Uterus (tissue), 3 donors: ENCODE measurements at regions not wholly inside any gene's neighbourhood (a gene's known extent, or its start where the extent isn't known, plus 50 kb on each side); places are given as distances from the start of the nearest gene placed in this dataset.

Source experiments
- DNase-seq, 2 donors: peaks; one replicate each; pipeline ENCODE4 v3.0.0-alpha.2; 2019 to 2020
- H3K27ac ChIP-seq, 2 donors: fragments of 200-600 bp; sonication (generic); 1 replicate in 1 of 2; 2 replicates in 1 of 2; pipeline ENCODE4 v1.5.1; 2016 to 2018
- H3K27me3 ChIP-seq, 2 donors: fragments of 200-600 bp; sonication (generic); one replicate each; pipeline ENCODE4 v1.5.1; 2018 to 2019; ENCODE audit warnings: control low read depth in 1 of 2
- H3K36me3 ChIP-seq, 2 donors: fragments of 200-600 bp; sonication (generic); one replicate each; pipeline ENCODE4 v1.5.1; 2019; ENCODE audit warnings: control low read depth in 1 of 2
- H3K4me1 ChIP-seq, 2 donors: fragments of 200-600 bp; sonication (generic); one replicate each; pipeline ENCODE4 v1.5.1; 2018 to 2019; ENCODE audit warnings: control low read depth in 1 of 2
- H3K4me3 ChIP-seq, 2 donors: fragments of 200-600 bp; sonication (generic); 1 replicate in 1 of 2; 2 replicates in 1 of 2; pipeline ENCODE4 v1.5.1; 2018 to 2019; ENCODE audit warnings: mild to moderate bottlenecking in 1 of 2
- H3K9me3 ChIP-seq, 2 donors: fragments of 200-600 bp; sonication (generic); one replicate each; pipeline ENCODE4 v1.5.1; 2019; ENCODE audit warnings: control low read depth in 1 of 2
- CTCF ChIP-seq, 4 experiments: fragments of 200-600 bp in 2 of 4; fragments of 450-650 bp in 2 of 4; sonication (generic) in 2 of 4; IDR thresholded peaks; one replicate each; pipeline ENCODE4 v1.5.1; 2016 to 2019; ENCODE audit warnings: antibody characterized with exemption in 4 of 4, mild to moderate bottlenecking in 2 of 4, moderate library complexity in 1 of 4
- POLR2A ChIP-seq, 2 donors: fragments of 450-650 bp; IDR thresholded peaks; one replicate each; pipeline ENCODE4 v1.6.1; 2016; ENCODE audit warnings: antibody characterized with exemption in 2 of 2, mild to moderate bottlenecking in 1 of 2, moderate library complexity in 1 of 2
- intact Hi-C: fragments of 100-400 bp; cut with DNase I; formaldehyde crosslinking; loops from one replicate; pipeline ENCODE4 v1.15.1; 2023; ENCODE audit warnings: low total_unique reads
- donor health status: DM: yes; HTN: yes; CAD: no.

GRCh38 chr12:97637770-97638169 lies 175.2 kb downstream of the RMST start:
- no peaks in the 10 kb centered on the region for H3K27me3 ChIP-seq
- TF ChIP-seq CTCF (IDR thresholded peaks at IDR 0.05) (no peak), POLR2A (IDR thresholded peaks at IDR 0.05) (no peak)
- intact Hi-C loops: no loop called here
- no peaks in the 10 kb centered on the region for H3K4me1 ChIP-seq
- no peaks in the 10 kb centered on the region for H3K9me3 ChIP-seq
- H3K27ac ChIP-seq: no peak overlapping the region
- no peaks in the 10 kb centered on the region for H3K36me3 ChIP-seq
- no peak for DNase-seq
- no peak overlapping the region for H3K4me3 ChIP-seq

DNA sequence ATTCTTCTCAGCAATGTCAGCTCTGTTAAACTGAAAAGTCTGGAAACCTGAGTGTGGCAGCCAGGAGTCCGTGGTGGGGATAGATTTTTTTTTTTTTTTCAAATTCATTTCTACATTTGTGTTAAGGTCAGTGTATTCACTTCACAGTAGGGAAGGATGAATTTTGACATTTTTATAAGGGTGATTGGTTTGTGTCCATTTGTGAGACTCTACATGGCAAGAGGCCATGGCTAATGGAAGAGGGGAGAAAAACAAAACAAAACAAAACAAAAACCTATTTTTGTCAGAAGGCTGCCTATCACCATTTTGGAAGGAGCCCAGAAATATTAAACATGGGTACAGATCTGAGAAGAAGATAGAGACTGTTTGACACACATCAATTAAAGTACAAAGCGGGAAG lies 176.1 kb downstream of the RMST start:
- Histone ChIP-seq H3K27me3 (no peaks in the 10 kb centered on the region), H3K9me3 (no peaks in the 10 kb centered on the region), H3K4me3 (no peak overlapping the region), H3K4me1 (no peaks in the 10 kb centered on the region), H3K27ac (no peak overlapping the region), H3K36me3 (no peaks in the 10 kb centered on the region)
- intact Hi-C loops: no loop called here
- no peak for TF ChIP-seq CTCF (IDR thresholded peaks at IDR 0.05)
- no peak for TF ChIP-seq POLR2A (IDR thresholded peaks at IDR 0.05)
- DNase-seq: no peak

- intact Hi-C loops: no loop called here
- Histone ChIP-seq H3K27me3 (no peaks in the 10 kb centered on the region), H3K9me3 (no peaks in the 10 kb centered on the region), H3K36me3 (no peaks in the 10 kb centered on the region), H3K4me3 (no peak overlapping the region), H3K27ac (no peak overlapping the region), H3K4me1 (no peaks in the 10 kb centered on the region)
- no peak for DNase-seq
- TF ChIP-seq CTCF (IDR thresholded peaks at IDR 0.05) (no peak), POLR2A (IDR thresholded peaks at IDR 0.05) (no peak)
These were observed 177.1 kb downstream of the RMST start for GRCh38 chr12:97639702-97640101.

- intact Hi-C loops: no loop called here
These were observed 178.2 kb downstream of the RMST start for GRCh38 chr12:97640826-97641225.

DNA sequence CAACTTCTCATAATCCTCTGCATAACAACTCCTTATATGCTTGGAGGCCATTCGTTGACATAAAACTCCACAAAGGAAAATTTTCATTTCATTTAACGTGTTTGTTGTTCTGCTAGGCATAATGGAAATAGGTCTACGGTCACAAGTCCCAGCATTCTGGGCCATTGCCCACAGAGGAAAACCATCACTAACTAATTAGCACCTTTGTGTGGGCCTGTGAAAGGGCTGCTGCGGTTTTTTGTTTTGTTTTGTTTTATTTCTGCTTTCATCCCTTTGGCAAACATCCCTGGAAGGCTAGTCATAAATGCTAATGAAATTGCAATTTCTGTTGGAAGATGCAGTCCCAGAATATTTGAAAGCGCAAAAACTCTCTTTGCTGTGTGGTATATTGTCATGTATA lies 180.3 kb downstream of the RMST start:
- no peaks in the 10 kb centered on the region for H3K36me3 ChIP-seq
- no peaks in the 10 kb centered on the region for H3K4me1 ChIP-seq
- no peak overlapping the region for H3K4me3 ChIP-seq
- DNase-seq: no peak
- TF ChIP-seq POLR2A (IDR thresholded peaks at IDR 0.05) (no peak), CTCF (IDR thresholded peaks at IDR 0.05) (no peak)
- no peaks in the 10 kb centered on the region for H3K9me3 ChIP-seq
- intact Hi-C loops: no loop called here
- no peaks in the 10 kb centered on the region for H3K27me3 ChIP-seq
- no peak overlapping the region for H3K27ac ChIP-seq

More at GRCh38 chr12:97640826-97641225, 178.2 kb downstream of the RMST start:
- Histone ChIP-seq H3K27me3 (no peaks in the 10 kb centered on the region), H3K27ac (no peak overlapping the region), H3K4me3 (no peak overlapping the region), H3K36me3 (no peaks in the 10 kb centered on the region), H3K9me3 (no peaks in the 10 kb centered on the region), H3K4me1 (no peaks in the 10 kb centered on the region)
- TF ChIP-seq CTCF (IDR thresholded peaks at IDR 0.05): no peak
- DNase-seq: no peak
